H9 (cell line): ENCODE measurements at regions not wholly inside any gene's neighbourhood (a gene's known extent, or its start where the extent isn't known, plus 50 kb on each side); places are given as distances from the start of the nearest gene placed in this dataset.

Experiments
- DNase-seq: peaks from one replicate; pipeline ENCODE4 v3.0.0-alpha.2; 2017
- H2AFZ ChIP-seq: one replicate; pipeline ENCODE4 v1.6.1; 2013; ENCODE audit warnings: mild to moderate bottlenecking, low read length, control low read depth, moderate library complexity
- H2AK5ac ChIP-seq: 2 replicates; pipeline ENCODE4 v1.6.1; 2013; ENCODE audit warnings: low read length, control low read depth, mixed read lengths; ENCODE audit not compliant: insufficient read length
- H2BK120ac ChIP-seq: one replicate; pipeline ENCODE4 v1.6.1; 2013; ENCODE audit warnings: low read depth, mild to moderate bottlenecking, low read length, control low read depth, inconsistent platforms; ENCODE audit not compliant: poor library complexity, severe bottlenecking
- H2BK12ac ChIP-seq: 2 replicates; pipeline ENCODE4 v1.6.1; 2013; ENCODE audit warnings: low read length, control low read depth, mixed read lengths, low read depth; ENCODE audit not compliant: insufficient read length
- H2BK15ac ChIP-seq: 2 replicates; pipeline ENCODE4 v1.6.1; 2013; ENCODE audit warnings: low read depth, low read length, control low read depth
- H2BK20ac ChIP-seq: one replicate; pipeline ENCODE4 v1.6.1; 2013; ENCODE audit warnings: low read depth, mild to moderate bottlenecking, low read length, control low read depth, inconsistent platforms; ENCODE audit not compliant: poor library complexity, severe bottlenecking
- H2BK5ac ChIP-seq: 2 replicates; pipeline ENCODE4 v1.6.1; 2013; ENCODE audit warnings: low read length, control low read depth, mixed read lengths; ENCODE audit not compliant: insufficient read length
- H3K14ac ChIP-seq: 2 replicates; pipeline ENCODE4 v1.6.1; 2013; ENCODE audit warnings: low read length, control low read depth; ENCODE audit not compliant: insufficient read depth
- H3K18ac ChIP-seq: 2 replicates; pipeline ENCODE4 v1.6.1; 2013; ENCODE audit warnings: low read depth, mild to moderate bottlenecking, mixed read lengths, low read length, control low read depth; ENCODE audit not compliant: insufficient read length
- H3K23ac ChIP-seq: 2 replicates; pipeline ENCODE4 v1.6.1; 2013; ENCODE audit warnings: low read length, control low read depth, mixed read lengths, low read depth; ENCODE audit not compliant: insufficient read length
- H3K23me2 ChIP-seq: 2 replicates; pipeline ENCODE4 v1.6.1; 2013; ENCODE audit warnings: low read depth, mild to moderate bottlenecking, mixed read lengths, low read length, control low read depth; ENCODE audit not compliant: insufficient read length, poor library complexity, severe bottlenecking
- H3K27ac ChIP-seq: 2 replicates; pipeline ENCODE4 v1.5.1; 2013; ENCODE audit warnings: low read length, control low read depth, mixed read lengths, low read depth; ENCODE audit not compliant: insufficient read length
- H3K27me3 ChIP-seq: 2 replicates; pipeline ENCODE4 v1.6.1; 2013; ENCODE audit warnings: low read length, control low read depth, inconsistent platforms; ENCODE audit not compliant: insufficient read depth
- H3K4ac ChIP-seq: 2 replicates; pipeline ENCODE4 v1.6.1; 2013; ENCODE audit warnings: low read depth, mild to moderate bottlenecking, control low read depth, inconsistent platforms, low read length, moderate library complexity
- H3K4me1 ChIP-seq: 2 replicates; pipeline ENCODE4 v1.6.1; 2013; ENCODE audit warnings: low read length, control low read depth, inconsistent platforms; ENCODE audit not compliant: insufficient read depth
- H3K4me2 ChIP-seq: 2 replicates; pipeline ENCODE4 v1.6.1; 2013; ENCODE audit warnings: low read length, control low read depth, mixed read lengths; ENCODE audit not compliant: insufficient read length, insufficient read depth
- H3K56ac ChIP-seq: 2 replicates; pipeline ENCODE4 v1.6.1; 2013; ENCODE audit warnings: low read depth, mild to moderate bottlenecking, mixed read lengths, low read length, control low read depth; ENCODE audit not compliant: insufficient read length
- H3K79me1 ChIP-seq: 2 replicates; pipeline ENCODE4 v1.6.1; 2013; ENCODE audit warnings: low read depth, mild to moderate bottlenecking, moderate library complexity, low read length, control low read depth, inconsistent platforms; ENCODE audit not compliant: insufficient read depth, poor library complexity, severe bottlenecking
- H3K79me2 ChIP-seq: 2 replicates; pipeline ENCODE4 v1.6.1; 2013; ENCODE audit warnings: low read length, control low read depth, inconsistent platforms; ENCODE audit not compliant: insufficient read depth
- H3K9ac ChIP-seq: 2 replicates; pipeline ENCODE4 v1.6.1; 2013; ENCODE audit warnings: low read length, control low read depth, mixed read lengths; ENCODE audit not compliant: insufficient read length; ENCODE audit errors: extremely low read depth
- H3K9me3 ChIP-seq: one replicate; pipeline ENCODE4 v1.6.1; 2013; ENCODE audit warnings: low read depth, low read length, inconsistent platforms; ENCODE audit not compliant: control insufficient read depth
- H3T11ph ChIP-seq: one replicate; pipeline ENCODE4 v1.6.1; 2013; ENCODE audit warnings: mild to moderate bottlenecking, low read length, control low read depth, inconsistent platforms
- H4K20me1 ChIP-seq: one replicate; pipeline ENCODE4 v1.6.1; 2013; ENCODE audit not compliant: control insufficient read depth, insufficient read length, insufficient read depth
- H4K5ac ChIP-seq: 2 replicates; pipeline ENCODE4 v1.6.1; 2013; ENCODE audit warnings: low read depth, mild to moderate bottlenecking, mixed read lengths, low read length, control low read depth; ENCODE audit not compliant: insufficient read length
- H4K8ac ChIP-seq: replicated peaks from 2 replicates; pipeline ENCODE4 v1.6.1; 2013; ENCODE audit warnings: low read length, control low read depth, mixed read lengths, low read depth; ENCODE audit not compliant: insufficient read length
- H4K91ac ChIP-seq: 2 replicates; pipeline ENCODE4 v1.6.1; 2013; ENCODE audit warnings: low read depth, mild to moderate bottlenecking, moderate library complexity, mixed read lengths, low read length, control low read depth; ENCODE audit not compliant: insufficient read length
- H3K27ac Mint-ChIP-seq, 3 experiments: 2 replicates in 2 of 3; 3 replicates in 1 of 3; pipeline ENCODE4 v1.8.0; 2020 to 2021; ENCODE audit warnings: mixed read lengths in 3 of 3, mild to moderate bottlenecking in 1 of 3, moderate library complexity in 1 of 3
- H3K27me3 Mint-ChIP-seq: 2 replicates; pipeline ENCODE4 v1.8.0; 2021; ENCODE audit warnings: low read depth, mild to moderate bottlenecking, moderate library complexity, mixed read lengths
- H3K36me3 Mint-ChIP-seq, 3 experiments: 2 replicates in 2 of 3; 3 replicates in 1 of 3; pipeline ENCODE4 v1.8.0; 2020 to 2021; ENCODE audit warnings: low read depth in 3 of 3, mixed read lengths in 3 of 3; ENCODE audit not compliant: insufficient read depth in 1 of 3
- H3K4me1 Mint-ChIP-seq, 2 experiments: 2 replicates each; pipeline ENCODE4 v1.8.0; 2020; ENCODE audit warnings: mixed read lengths in 2 of 2
- H3K4me3 Mint-ChIP-seq, 2 experiments: 2 replicates in 1 of 2; 3 replicates in 1 of 2; pipeline ENCODE4 v1.8.0; 2020 to 2021; ENCODE audit warnings: mild to moderate bottlenecking in 2 of 2, mixed read lengths in 2 of 2, moderate library complexity in 1 of 2
- H3K9me3 Mint-ChIP-seq, 2 experiments: 2 replicates in 1 of 2; 3 replicates in 1 of 2; pipeline ENCODE4 v1.8.0; 2020; ENCODE audit warnings: mild to moderate bottlenecking in 2 of 2, mixed read lengths in 2 of 2, moderate library complexity in 1 of 2
- WGBS: extraction: QIAGEN DNeasy Blood & Tissue Kit; methylation state at CpG from one replicate; pipeline ENCODE4 v1.1.7; 2013; ENCODE audit warnings: missing lambda C conversion rate, low lambda C conversion rate, mixed read lengths; ENCODE audit not compliant: insufficient read length; ENCODE audit errors: extremely low coverage; 5-methylcytosine and 5-hydroxymethylcytosine counted together
- TF ChIP-seq, protein P1 (sequence below): fragments of 200-600 bp; sonication (generic); conservative IDR thresholded peaks from 3 replicates; pipeline ENCODE4 v1.8.0; 2021; ENCODE audit warnings: antibody characterized with exemption, mild to moderate bottlenecking

DNA sequence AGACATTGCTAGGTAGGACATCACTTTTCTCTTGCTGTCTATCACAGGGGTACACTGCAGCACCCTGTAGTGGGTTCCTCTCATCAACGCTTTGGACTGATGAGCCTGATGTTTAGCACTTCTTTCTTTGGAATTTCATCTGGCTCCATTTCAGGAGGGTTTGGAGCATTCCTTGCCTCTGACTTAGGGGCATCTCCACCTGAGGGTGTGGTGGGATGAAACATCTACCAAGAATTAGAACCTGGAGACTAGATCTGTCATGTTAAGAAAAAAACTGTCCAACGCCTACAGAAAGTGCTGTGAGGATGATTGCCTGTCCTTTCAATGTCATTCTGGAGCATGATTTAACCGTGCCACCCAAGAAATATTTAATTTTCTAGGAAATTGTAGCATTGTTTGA is 648.4 kb downstream of the ETS1 start:
- no peaks in the 10 kb centered on the region; the same call in none of the 2 replicates for H3K27me3 Mint-ChIP-seq
- Histone ChIP-seq H3K79me2 (no peaks in the 10 kb centered on the region), H3K9ac (no peak overlapping the region), H2AK5ac (no peak overlapping the region), H2BK15ac (no peak overlapping the region), H3K27me3 (no peaks in the 10 kb centered on the region), H3K4me2 (no peak overlapping the region), H3T11ph (no peak overlapping the region), H3K4me1 (no peaks in the 10 kb centered on the region), H2BK20ac (no peak overlapping the region), H2BK12ac (no peak overlapping the region), H3K56ac (no peak overlapping the region), H3K4ac (no peak overlapping the region), H4K5ac (no peak overlapping the region), H3K14ac (no peak overlapping the region), H3K9me3 (no peaks in the 10 kb centered on the region), H3K18ac (no peak overlapping the region), H3K27ac (no peak overlapping the region), H2AFZ (no peak overlapping the region), H2BK5ac (no peak overlapping the region), H3K23me2 (no peaks in the 10 kb centered on the region), H3K79me1 (no peaks in the 10 kb centered on the region), H4K8ac (no peak overlapping the region), H2BK120ac (no peak overlapping the region), H4K91ac (no peak overlapping the region), H4K20me1 (no peaks in the 10 kb centered on the region), H3K23ac (no peak overlapping the region)
- no peaks in the 10 kb centered on the region for H3K9me3 Mint-ChIP-seq
- H3K27ac Mint-ChIP-seq: no peak overlapping the region
- no peaks in the 10 kb centered on the region for H3K36me3 Mint-ChIP-seq
- no peak for DNase-seq
- WGBS: no CpG with 5 or more reads among the region's 3 CpGs
- TF ChIP-seq, protein P1, sequence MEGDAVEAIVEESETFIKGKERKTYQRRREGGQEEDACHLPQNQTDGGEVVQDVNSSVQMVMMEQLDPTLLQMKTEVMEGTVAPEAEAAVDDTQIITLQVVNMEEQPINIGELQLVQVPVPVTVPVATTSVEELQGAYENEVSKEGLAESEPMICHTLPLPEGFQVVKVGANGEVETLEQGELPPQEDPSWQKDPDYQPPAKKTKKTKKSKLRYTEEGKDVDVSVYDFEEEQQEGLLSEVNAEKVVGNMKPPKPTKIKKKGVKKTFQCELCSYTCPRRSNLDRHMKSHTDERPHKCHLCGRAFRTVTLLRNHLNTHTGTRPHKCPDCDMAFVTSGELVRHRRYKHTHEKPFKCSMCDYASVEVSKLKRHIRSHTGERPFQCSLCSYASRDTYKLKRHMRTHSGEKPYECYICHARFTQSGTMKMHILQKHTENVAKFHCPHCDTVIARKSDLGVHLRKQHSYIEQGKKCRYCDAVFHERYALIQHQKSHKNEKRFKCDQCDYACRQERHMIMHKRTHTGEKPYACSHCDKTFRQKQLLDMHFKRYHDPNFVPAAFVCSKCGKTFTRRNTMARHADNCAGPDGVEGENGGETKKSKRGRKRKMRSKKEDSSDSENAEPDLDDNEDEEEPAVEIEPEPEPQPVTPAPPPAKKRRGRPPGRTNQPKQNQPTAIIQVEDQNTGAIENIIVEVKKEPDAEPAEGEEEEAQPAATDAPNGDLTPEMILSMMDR: no peak
- no peaks in the 10 kb centered on the region for H3K4me1 Mint-ChIP-seq
- no peak overlapping the region for H3K4me3 Mint-ChIP-seq
